Gastroesophageal sphincter (tissue), 4 donors: ENCODE measurements at regions not wholly inside any gene's neighbourhood (a gene's known extent, or its start where the extent isn't known, plus 50 kb on each side); places are given as distances from the start of the nearest gene placed in this dataset.

Experiments
- ATAC-seq: fragments of 150-250 bp; one replicate; pipeline ENCODE4 v1.9.1; 2016; ENCODE audit warnings: mild to moderate bottlenecking, moderate library complexity
- H3K27ac ChIP-seq, 4 donors: fragments of 200-600 bp; sonication (generic) in 3 of 4; 1 replicate in 3 of 4; 2 replicates in 1 of 4; pipeline ENCODE4 v1.5.1; 2016 to 2019
- H3K27me3 ChIP-seq: fragments of 200-600 bp; sonication (generic); one replicate; pipeline ENCODE4 v1.5.1; 2019
- H3K36me3 ChIP-seq, 2 donors: fragments of 200-600 bp; sonication (generic); one replicate each; pipeline ENCODE4 v1.5.1; 2019; ENCODE audit warnings: control low read depth in 1 of 2
- H3K4me1 ChIP-seq, 3 donors: fragments of 200-600 bp; sonication (generic); 1 replicate in 2 of 3; 2 replicates in 1 of 3; pipeline ENCODE4 v1.5.1; 2016 to 2019; ENCODE audit warnings: control low read depth in 2 of 3
- H3K4me3 ChIP-seq, 2 donors: fragments of 200-600 bp; sonication (generic); one replicate each; pipeline ENCODE4 v1.5.1; 2019; ENCODE audit warnings: mild to moderate bottlenecking in 1 of 2, moderate library complexity in 1 of 2
- H3K9me3 ChIP-seq, 3 donors: fragments of 200-600 bp; sonication (generic); one replicate each; pipeline ENCODE4 v1.5.1; 2017 to 2019; ENCODE audit warnings: control low read depth in 2 of 3
- EP300 ChIP-seq: sonication (generic); formaldehyde crosslinking; IDR thresholded peaks from one replicate; pipeline ENCODE4 v1.6.1; 2017; ENCODE audit warnings: antibody characterized with exemption, mild to moderate bottlenecking
- POLR2A ChIP-seq, 2 donors: fragments of 450-650 bp; IDR thresholded peaks; one replicate each; pipeline ENCODE4 v1.6.1; 2017; ENCODE audit warnings: antibody characterized with exemption in 2 of 2, mild to moderate bottlenecking in 2 of 2, moderate library complexity in 1 of 2
- POLR2AphosphoS5 ChIP-seq: sonication (generic); formaldehyde crosslinking; IDR thresholded peaks from one replicate; pipeline ENCODE4 v1.6.1; 2017; ENCODE audit warnings: antibody characterized with exemption
- WGBS, 2 donors: methylation state at CpG; one replicate each; pipeline ENCODE4 v1.1.5; 2018; ENCODE audit warnings: low coverage in 1 of 2; 5-methylcytosine and 5-hydroxymethylcytosine counted together
- TF ChIP-seq, protein P1 (sequence below), 4 experiments: fragments of 200-600 bp in 2 of 4; fragments of 450-650 bp in 2 of 4; sonication (generic) in 1 of 4; IDR thresholded peaks; one replicate each; pipeline ENCODE4 v1.5.1; 2017 to 2019; ENCODE audit warnings: antibody characterized with exemption in 4 of 4, mild to moderate bottlenecking in 2 of 4, moderate library complexity in 2 of 4

- Histone ChIP-seq H3K27ac (peak overlapping the region; percentile 86 to 95 (median 88)), H3K27me3 (no peaks in the 10 kb centered on the region), H3K4me1 (peaks cover 16 to 34% (median 22%) of the 10 kb centered on the region in 3 donors), H3K4me3 (no peak overlapping the region), H3K9me3 (no peaks in the 10 kb centered on the region), H3K36me3 (no peaks in the 10 kb centered on the region)
- peak; percentile 91 for ATAC-seq
- TF ChIP-seq EP300 (no peak), POLR2A (IDR thresholded peaks at IDR 0.05) (peak in 1 of 2 donors; percentile 25), POLR2AphosphoS5 (peak; percentile 93)
- TF ChIP-seq, protein P1, sequence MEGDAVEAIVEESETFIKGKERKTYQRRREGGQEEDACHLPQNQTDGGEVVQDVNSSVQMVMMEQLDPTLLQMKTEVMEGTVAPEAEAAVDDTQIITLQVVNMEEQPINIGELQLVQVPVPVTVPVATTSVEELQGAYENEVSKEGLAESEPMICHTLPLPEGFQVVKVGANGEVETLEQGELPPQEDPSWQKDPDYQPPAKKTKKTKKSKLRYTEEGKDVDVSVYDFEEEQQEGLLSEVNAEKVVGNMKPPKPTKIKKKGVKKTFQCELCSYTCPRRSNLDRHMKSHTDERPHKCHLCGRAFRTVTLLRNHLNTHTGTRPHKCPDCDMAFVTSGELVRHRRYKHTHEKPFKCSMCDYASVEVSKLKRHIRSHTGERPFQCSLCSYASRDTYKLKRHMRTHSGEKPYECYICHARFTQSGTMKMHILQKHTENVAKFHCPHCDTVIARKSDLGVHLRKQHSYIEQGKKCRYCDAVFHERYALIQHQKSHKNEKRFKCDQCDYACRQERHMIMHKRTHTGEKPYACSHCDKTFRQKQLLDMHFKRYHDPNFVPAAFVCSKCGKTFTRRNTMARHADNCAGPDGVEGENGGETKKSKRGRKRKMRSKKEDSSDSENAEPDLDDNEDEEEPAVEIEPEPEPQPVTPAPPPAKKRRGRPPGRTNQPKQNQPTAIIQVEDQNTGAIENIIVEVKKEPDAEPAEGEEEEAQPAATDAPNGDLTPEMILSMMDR (IDR thresholded peaks at IDR 0.05): peak in 2 of 4 experiments; percentile 18 to 25
- WGBS, 2 donors: 22 to 44% methylated on average over 3 to 5 of the region's 12 CpGs
These were observed 136.5 kb upstream of the ABCA1 start for GRCh38 chr9:105064248-105065097.

- peak overlapping the region; percentile 86 to 95 (median 88) for H3K27ac ChIP-seq
- no peaks in the 10 kb centered on the region for H3K9me3 ChIP-seq
- no peak overlapping the region for H3K4me3 ChIP-seq
- no peaks in the 10 kb centered on the region for H3K27me3 ChIP-seq
- ATAC-seq: no peak
- peaks cover 16 to 34% (median 22%) of the 10 kb centered on the region in 3 donors for H3K4me1 ChIP-seq
- TF ChIP-seq, protein P1 (IDR thresholded peaks at IDR 0.05): no peak
- TF ChIP-seq EP300: no peak
- TF ChIP-seq POLR2A (IDR thresholded peaks at IDR 0.05): no peak
- no peak for TF ChIP-seq POLR2AphosphoS5
- 87 to 90% methylated on average over 12 to 13 of the region's 17 CpGs for WGBS, 2 donors
- no peaks in the 10 kb centered on the region for H3K36me3 ChIP-seq
These were observed 137.4 kb upstream of the ABCA1 start for GRCh38 chr9:105065098-105066088.

GRCh38 chr9:105066275-105066865 is 138.4 kb upstream of the ABCA1 start:
- H3K27me3 ChIP-seq: no peaks in the 10 kb centered on the region
- 73 to 76% methylated on average over 3 of the region's 5 CpGs for WGBS, 2 donors
- H3K4me1 ChIP-seq: peaks cover 16 to 34% (median 22%) of the 10 kb centered on the region in 3 donors
- no peak overlapping the region for H3K4me3 ChIP-seq
- no peak overlapping the region for H3K27ac ChIP-seq
- TF ChIP-seq EP300: no peak
- no peak for TF ChIP-seq POLR2A (IDR thresholded peaks at IDR 0.05)
- no peaks in the 10 kb centered on the region for H3K9me3 ChIP-seq
- ATAC-seq: peak; percentile 36
- no peaks in the 10 kb centered on the region for H3K36me3 ChIP-seq

DNA sequence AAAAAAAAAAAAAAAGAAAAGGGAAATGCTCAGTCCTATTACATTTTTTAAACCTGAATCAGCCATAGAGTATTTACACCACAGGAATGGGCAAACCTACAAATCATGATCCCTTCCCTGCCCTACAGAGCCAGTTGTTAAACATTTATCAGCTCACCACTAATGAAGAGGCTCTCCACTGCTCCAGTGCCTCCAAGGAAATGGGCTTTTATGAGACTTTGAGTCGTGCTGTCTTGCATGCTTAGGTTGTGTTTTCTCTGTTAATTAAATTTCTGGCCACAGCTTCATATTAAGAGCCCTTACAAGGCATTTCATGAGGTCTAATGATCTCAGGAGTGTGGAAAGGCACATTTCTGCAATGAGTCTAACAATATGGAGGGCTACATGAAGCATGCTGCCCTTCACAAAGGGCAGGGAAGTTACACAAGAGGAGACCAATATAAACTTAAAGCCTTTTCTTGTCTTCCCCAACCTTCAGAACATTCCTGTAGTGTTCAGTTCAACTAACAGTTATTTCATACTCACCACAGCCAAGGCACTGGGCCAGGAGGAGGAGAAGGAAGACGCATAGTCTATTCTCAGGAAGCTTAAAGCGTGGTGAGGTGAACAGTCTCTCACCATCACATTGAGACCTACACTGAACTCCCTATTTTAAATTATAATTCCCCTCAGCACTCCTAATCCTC is 140.1 kb upstream of the ABCA1 start:
- no peaks in the 10 kb centered on the region for H3K27me3 ChIP-seq
- peaks cover 16 to 31% (median 22%) of the 10 kb centered on the region in 3 donors for H3K4me1 ChIP-seq
- no peak overlapping the region for H3K4me3 ChIP-seq
- H3K36me3 ChIP-seq: no peaks in the 10 kb centered on the region
- ATAC-seq: no peak
- H3K9me3 ChIP-seq: no peaks in the 10 kb centered on the region
- TF ChIP-seq POLR2AphosphoS5 (no peak), POLR2A (IDR thresholded peaks at IDR 0.05) (no peak)
- H3K27ac ChIP-seq: no peak overlapping the region
- 86 to 87% methylated on average over 3 of the region's 3 CpGs for WGBS, 2 donors

DNA sequence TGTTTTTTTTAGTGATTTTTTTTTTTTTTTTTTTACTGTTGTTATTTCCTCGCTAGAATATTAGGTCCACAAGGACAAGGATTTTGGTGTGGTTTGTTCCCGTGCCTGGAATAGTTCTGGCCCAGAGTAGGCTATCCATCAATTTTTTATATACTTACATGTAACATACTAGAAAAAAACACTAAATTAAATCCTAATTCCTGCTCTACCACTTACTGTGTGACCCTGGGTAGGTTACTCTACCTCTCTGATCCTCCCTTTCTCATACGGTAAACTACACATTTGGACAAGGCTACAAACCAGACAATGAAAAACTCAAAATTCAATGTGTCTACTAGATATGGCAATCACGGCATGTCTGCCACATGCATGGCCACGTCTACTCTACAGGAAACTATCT is 141.3 kb upstream of the ABCA1 start:
- no peaks in the 10 kb centered on the region for H3K27me3 ChIP-seq
- WGBS, 2 donors: 93 to 100% methylated on average over 3 to 4 of the region's 5 CpGs
- H3K9me3 ChIP-seq: no peaks in the 10 kb centered on the region
- no peaks in the 10 kb centered on the region for H3K36me3 ChIP-seq
- ATAC-seq: no peak
- TF ChIP-seq, protein P1 (IDR thresholded peaks at IDR 0.05): no peak
- no peak for TF ChIP-seq POLR2A (IDR thresholded peaks at IDR 0.05)
- no peak overlapping the region for H3K4me3 ChIP-seq
- H3K27ac ChIP-seq: no peak overlapping the region
- H3K4me1 ChIP-seq: peaks cover 11 to 19% (median 13%) of the 10 kb centered on the region in 3 donors
